ENCODE measurements at regions not wholly inside any gene's neighbourhood (a gene's known extent, or its start where the extent isn't known, plus 50 kb on each side); places are given as distances from the start of the nearest gene placed in this dataset.

DNA sequence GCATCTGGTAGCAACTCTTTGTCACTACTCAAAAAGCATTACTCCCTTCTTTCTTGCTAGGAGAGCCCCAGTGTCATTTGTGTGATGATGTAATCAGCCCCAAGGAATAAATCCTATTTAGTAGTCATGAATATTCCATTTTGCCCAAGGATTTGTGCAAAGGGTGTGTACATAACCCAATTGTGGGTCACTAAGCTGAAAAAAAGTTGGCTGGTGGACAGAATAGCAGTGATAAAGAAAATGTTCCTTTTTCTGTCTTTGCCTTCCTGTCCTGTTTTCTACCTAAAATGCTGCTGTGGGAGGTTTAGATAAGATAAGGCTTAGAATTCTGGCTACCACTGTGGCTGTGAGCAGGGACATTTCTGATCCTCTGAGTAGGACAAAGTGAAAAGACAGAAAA lies 223.1 kb upstream of the ITGA1 start:
- TF ChIP-seq, protein P1, sequence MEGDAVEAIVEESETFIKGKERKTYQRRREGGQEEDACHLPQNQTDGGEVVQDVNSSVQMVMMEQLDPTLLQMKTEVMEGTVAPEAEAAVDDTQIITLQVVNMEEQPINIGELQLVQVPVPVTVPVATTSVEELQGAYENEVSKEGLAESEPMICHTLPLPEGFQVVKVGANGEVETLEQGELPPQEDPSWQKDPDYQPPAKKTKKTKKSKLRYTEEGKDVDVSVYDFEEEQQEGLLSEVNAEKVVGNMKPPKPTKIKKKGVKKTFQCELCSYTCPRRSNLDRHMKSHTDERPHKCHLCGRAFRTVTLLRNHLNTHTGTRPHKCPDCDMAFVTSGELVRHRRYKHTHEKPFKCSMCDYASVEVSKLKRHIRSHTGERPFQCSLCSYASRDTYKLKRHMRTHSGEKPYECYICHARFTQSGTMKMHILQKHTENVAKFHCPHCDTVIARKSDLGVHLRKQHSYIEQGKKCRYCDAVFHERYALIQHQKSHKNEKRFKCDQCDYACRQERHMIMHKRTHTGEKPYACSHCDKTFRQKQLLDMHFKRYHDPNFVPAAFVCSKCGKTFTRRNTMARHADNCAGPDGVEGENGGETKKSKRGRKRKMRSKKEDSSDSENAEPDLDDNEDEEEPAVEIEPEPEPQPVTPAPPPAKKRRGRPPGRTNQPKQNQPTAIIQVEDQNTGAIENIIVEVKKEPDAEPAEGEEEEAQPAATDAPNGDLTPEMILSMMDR (IDR thresholded peaks at IDR 0.05) = no peak
- no peak for TF ChIP-seq POLR2AphosphoS5 (IDR thresholded peaks at IDR 0.05)
- no peak for TF ChIP-seq POLR2A (IDR thresholded peaks at IDR 0.05)
